COR-L47 (cell line): ENCODE measurements at regions not wholly inside any gene's neighbourhood (a gene's known extent, or its start where the extent isn't known, plus 50 kb on each side); places are given as distances from the start of the nearest gene placed in this dataset.
"Not testable (repeated sequence)": the region's sequence is repeated elsewhere in the genome, so short reads cannot be mapped to it uniquely, and the experiment has no call there.

Experiments
- DNase-seq: peaks from one replicate; lab custom pipeline; 2025; lab: John Stamatoyannopoulos, UW

GRCh38 chr1:78297836-78298235 is 192.9 kb upstream of the PTGFR start:
- no peak for DNase-seq

- no peak for DNase-seq
These were observed 192.4 kb upstream of the PTGFR start for GRCh38 chr1:78298349-78298748.

GRCh38 chr1:78301141-78301540 is 189.6 kb upstream of the PTGFR start:
- no peak for DNase-seq

- no peak for DNase-seq
These were observed 187.2 kb upstream of the PTGFR start for GRCh38 chr1:78303620-78304019.

- no peak for DNase-seq
These were observed 186.4 kb upstream of the PTGFR start for GRCh38 chr1:78304341-78304740.

- peak; percentile 1 for DNase-seq
These were observed 186.0 kb upstream of the PTGFR start for GRCh38 chr1:78304761-78305160.

- DNase-seq: not testable (repeated sequence)
These were observed 180.5 kb upstream of the PTGFR start for GRCh38 chr1:78310261-78310660.

GRCh38 chr1:78318011-78318410 is 172.8 kb upstream of the PTGFR start:
- DNase-seq: no peak

GRCh38 chr1:78319603-78320002 is 171.2 kb upstream of the PTGFR start:
- no peak for DNase-seq

- DNase-seq: no peak
These were observed 167.7 kb upstream of the PTGFR start for GRCh38 chr1:78322928-78323680.

GRCh38 chr1:78325293-78325692 is 165.5 kb upstream of the PTGFR start:
- DNase-seq: no peak

- DNase-seq: no peak
These were observed 161.3 kb upstream of the PTGFR start for GRCh38 chr1:78329475-78329874.

- DNase-seq: no peak
These were observed 159.0 kb upstream of the PTGFR start for GRCh38 chr1:78331799-78332198.

GRCh38 chr1:78333502-78333901 is 157.3 kb upstream of the PTGFR start:
- DNase-seq: no peak

GRCh38 chr1:78334114-78334513 is 156.7 kb upstream of the PTGFR start:
- DNase-seq: no peak

- DNase-seq: no peak
These were observed 155.8 kb upstream of the PTGFR start for GRCh38 chr1:78334952-78335351.

GRCh38 chr1:78336751-78337150 is 154.0 kb upstream of the PTGFR start:
- not testable (repeated sequence) for DNase-seq

- no peak for DNase-seq
These were observed 151.3 kb upstream of the PTGFR start for GRCh38 chr1:78339490-78339889.

GRCh38 chr1:78340006-78340405 is 150.8 kb upstream of the PTGFR start:
- DNase-seq: no peak

- DNase-seq: no peak
These were observed 142.1 kb upstream of the PTGFR start for GRCh38 chr1:78348496-78349284.

- DNase-seq: no peak
These were observed 139.1 kb upstream of the PTGFR start for GRCh38 chr1:78351551-78352216.

GRCh38 chr1:78355656-78356055 is 135.1 kb upstream of the PTGFR start:
- no peak for DNase-seq

GRCh38 chr1:78358165-78358564 is 132.6 kb upstream of the PTGFR start:
- DNase-seq: no peak
